NCI-H345 treated with DMSO at 0.1 percent for 48 hours (cell line): ENCODE measurements at regions not wholly inside any gene's neighbourhood (a gene's known extent, or its start where the extent isn't known, plus 50 kb on each side); places are given as distances from the start of the nearest gene placed in this dataset.

Source experiments
- DNase-seq: peaks from one replicate; lab custom pipeline; 2025; ENCODE audit not compliant: unreplicated experiment; lab: John Stamatoyannopoulos, UW

- no peak for DNase-seq
These were observed 502.8 kb downstream of the EIPR1 start for GRCh38 chr2:2874805-2875204.

GRCh38 chr2:2874341-2874740 is 503.3 kb downstream of the EIPR1 start:
- no peak for DNase-seq

GRCh38 chr2:2873450-2873811 is 504.2 kb downstream of the EIPR1 start:
- DNase-seq = no peak

- no peak for DNase-seq
These were observed 504.7 kb downstream of the EIPR1 start for GRCh38 chr2:2872713-2873449.

GRCh38 chr2:2872309-2872617 is 505.4 kb downstream of the EIPR1 start:
- DNase-seq = no peak

GRCh38 chr2:2871480-2872308 is 505.9 kb downstream of the EIPR1 start:
- no peak for DNase-seq

- peak; percentile 23 for DNase-seq
These were observed 507.5 kb downstream of the EIPR1 start for GRCh38 chr2:2870106-2870505.

- no peak for DNase-seq
These were observed 508.1 kb downstream of the EIPR1 start for GRCh38 chr2:2869553-2869952.

GRCh38 chr2:2868085-2868484 is 509.5 kb downstream of the EIPR1 start:
- no peak for DNase-seq

GRCh38 chr2:2867397-2867979 is 510.1 kb downstream of the EIPR1 start:
- no peak for DNase-seq

- DNase-seq = no peak
These were observed 511.2 kb downstream of the EIPR1 start for GRCh38 chr2:2866459-2866858.

- DNase-seq = no peak
These were observed 515.2 kb downstream of the EIPR1 start for GRCh38 chr2:2862386-2862785.

GRCh38 chr2:2861666-2862240 is 515.9 kb downstream of the EIPR1 start:
- DNase-seq = no peak

- DNase-seq = no peak
These were observed 516.9 kb downstream of the EIPR1 start for GRCh38 chr2:2860589-2861300.

GRCh38 chr2:2859732-2860131 is 517.9 kb downstream of the EIPR1 start:
- DNase-seq = no peak

GRCh38 chr2:2859164-2859563 is 518.5 kb downstream of the EIPR1 start:
- no peak for DNase-seq

- DNase-seq = no peak
These were observed 520.7 kb downstream of the EIPR1 start for GRCh38 chr2:2856723-2857415.

GRCh38 chr2:2855297-2855696 is 522.3 kb downstream of the EIPR1 start:
- no peak for DNase-seq

- no peak for DNase-seq
These were observed 522.3 kb upstream of the MYT1L start for GRCh38 chr2:2853346-2853745.
